ENCODE measurements at regions not wholly inside any gene's neighbourhood (a gene's known extent, or its start where the extent isn't known, plus 50 kb on each side); places are given as distances from the start of the nearest gene placed in this dataset.
A peak's percentile ranks its signal among the peaks of the same experiment; 100 is the strongest.

GRCh38 chr11:135069063-135069462 lies 657.0 kb upstream of the B3GAT1 start:
- TF ChIP-seq CTCF (IDR thresholded peaks at IDR 0.05; ENCODE audit: poor library complexity, severe bottlenecking): no peak
- H3K4me1 ChIP-seq (ENCODE audit: insufficient read depth, poor library complexity, severe bottlenecking): peaks cover 18% of the 10 kb centered on the region
- H3K27ac ChIP-seq (ENCODE audit: poor library complexity, severe bottlenecking): peak overlapping the region; percentile 85

GRCh38 chr11:135062994-135063393 lies 651.0 kb upstream of the B3GAT1 start:
- H3K9me3 ChIP-seq (ENCODE audit: severe bottlenecking): peaks cover 2% of the 10 kb centered on the region
- no peaks in the 10 kb centered on the region for H3K36me3 ChIP-seq (ENCODE audit: low read depth)
- H3K4me1 ChIP-seq (ENCODE audit: insufficient read depth, poor library complexity, severe bottlenecking): no peaks in the 10 kb centered on the region
- H3K27me3 ChIP-seq (ENCODE audit: insufficient read depth, poor library complexity, severe bottlenecking): peaks cover 2% of the 10 kb centered on the region
- no peak for TF ChIP-seq CTCF (IDR thresholded peaks at IDR 0.05; ENCODE audit: poor library complexity, severe bottlenecking)
- no peak overlapping the region for H3K27ac ChIP-seq (ENCODE audit: poor library complexity, severe bottlenecking)
- DNase-seq (ENCODE audit: low spot score) (no peak), ATAC-seq (ENCODE audit: low read depth) (no peak)
- no peak overlapping the region for H3K4me3 ChIP-seq (ENCODE audit: severe bottlenecking)

More at GRCh38 chr11:135069063-135069462, 657.0 kb upstream of the B3GAT1 start:
- ATAC-seq (ENCODE audit: low read depth) (no peak), DNase-seq (ENCODE audit: low spot score) (no peak)
- H3K4me3 ChIP-seq (ENCODE audit: severe bottlenecking): no peak overlapping the region
- H3K27me3 ChIP-seq (ENCODE audit: insufficient read depth, poor library complexity, severe bottlenecking): no peaks in the 10 kb centered on the region
- H3K9me3 ChIP-seq (ENCODE audit: severe bottlenecking): no peaks in the 10 kb centered on the region
- H3K36me3 ChIP-seq (ENCODE audit: low read depth): no peaks in the 10 kb centered on the region

- H3K27me3 ChIP-seq (ENCODE audit: insufficient read depth, poor library complexity, severe bottlenecking): peaks cover 2% of the 10 kb centered on the region
- H3K36me3 ChIP-seq (ENCODE audit: low read depth): no peaks in the 10 kb centered on the region
- no peak overlapping the region for H3K4me3 ChIP-seq (ENCODE audit: severe bottlenecking)
- H3K27ac ChIP-seq (ENCODE audit: poor library complexity, severe bottlenecking): no peak overlapping the region
- no peaks in the 10 kb centered on the region for H3K4me1 ChIP-seq (ENCODE audit: insufficient read depth, poor library complexity, severe bottlenecking)
- ATAC-seq (ENCODE audit: low read depth) (no peak), DNase-seq (ENCODE audit: low spot score) (no peak)
- peaks cover 2% of the 10 kb centered on the region for H3K9me3 ChIP-seq (ENCODE audit: severe bottlenecking)
- TF ChIP-seq CTCF (IDR thresholded peaks at IDR 0.05; ENCODE audit: poor library complexity, severe bottlenecking): no peak
These were observed 649.1 kb upstream of the B3GAT1 start for GRCh38 chr11:135061166-135061565.

- Histone ChIP-seq H3K27ac (ENCODE audit: poor library complexity, severe bottlenecking) (no peak overlapping the region), H3K4me3 (ENCODE audit: severe bottlenecking) (no peak overlapping the region), H3K36me3 (ENCODE audit: low read depth) (no peaks in the 10 kb centered on the region), H3K4me1 (ENCODE audit: insufficient read depth, poor library complexity, severe bottlenecking) (no peaks in the 10 kb centered on the region), H3K27me3 (ENCODE audit: insufficient read depth, poor library complexity, severe bottlenecking) (no peaks in the 10 kb centered on the region), H3K9me3 (ENCODE audit: severe bottlenecking) (no peaks in the 10 kb centered on the region)
- ATAC-seq (ENCODE audit: low read depth) (no peak), DNase-seq (ENCODE audit: low spot score) (no peak)
- no peak for TF ChIP-seq CTCF (IDR thresholded peaks at IDR 0.05; ENCODE audit: poor library complexity, severe bottlenecking)
These were observed 634.9 kb upstream of the B3GAT1 start for GRCh38 chr11:135046986-135047385.

GRCh38 chr11:135046556-135046955 lies 634.5 kb upstream of the B3GAT1 start:
- H3K27ac ChIP-seq (ENCODE audit: poor library complexity, severe bottlenecking): no peak overlapping the region
- no peaks in the 10 kb centered on the region for H3K27me3 ChIP-seq (ENCODE audit: insufficient read depth, poor library complexity, severe bottlenecking)
- no peaks in the 10 kb centered on the region for H3K9me3 ChIP-seq (ENCODE audit: severe bottlenecking)
- no peak for TF ChIP-seq CTCF (IDR thresholded peaks at IDR 0.05; ENCODE audit: poor library complexity, severe bottlenecking)
- DNase-seq (ENCODE audit: low spot score) (no peak), ATAC-seq (ENCODE audit: low read depth) (no peak)
- H3K36me3 ChIP-seq (ENCODE audit: low read depth): no peaks in the 10 kb centered on the region
- H3K4me1 ChIP-seq (ENCODE audit: insufficient read depth, poor library complexity, severe bottlenecking): no peaks in the 10 kb centered on the region
- no peak overlapping the region for H3K4me3 ChIP-seq (ENCODE audit: severe bottlenecking)
